GM23338 (cell line): ENCODE measurements at regions not wholly inside any gene's neighbourhood (a gene's known extent, or its start where the extent isn't known, plus 50 kb on each side); places are given as distances from the start of the nearest gene placed in this dataset.

Experiments used
- ATAC-seq: fragments of 200-7000 bp; cut with Tn5 transposase; 3 replicates; pipeline ENCODE4 v1.9.1; 2020
- DNase-seq: peaks from one replicate; pipeline ENCODE4 v3.0.0-alpha.2; 2015; ENCODE audit warnings: low spot score
- H2AFZ ChIP-seq: fragments of 200-600 bp; sonication (generic); 2 replicates; pipeline ENCODE4 v1.8.0; 2016; ENCODE audit warnings: antibody characterized with exemption, mild to moderate bottlenecking, moderate library complexity
- H3F3A ChIP-seq: fragments of 200-600 bp; sonication (generic); replicated peaks from 2 replicates; pipeline ENCODE4 v1.8.0; 2017; ENCODE audit warnings: antibody characterized with exemption, mixed run types, low read depth
- H3K27ac ChIP-seq: fragments of 200-600 bp; sonication (generic); 2 replicates; pipeline ENCODE4 v1.6.1; 2016; ENCODE audit warnings: low read depth
- H3K27me3 ChIP-seq: fragments of 200-600 bp; sonication (generic); 2 replicates; pipeline ENCODE4 v1.8.0; 2016; ENCODE audit warnings: mild to moderate bottlenecking, mixed run types, moderate library complexity; ENCODE audit not compliant: insufficient read depth
- H3K36me3 ChIP-seq: fragments of 200-600 bp; sonication (generic); 2 replicates; pipeline ENCODE4 v1.8.0; 2016; ENCODE audit warnings: mild to moderate bottlenecking; ENCODE audit not compliant: insufficient read depth
- H3K4me1 ChIP-seq: fragments of 200-600 bp; sonication (generic); 2 replicates; pipeline ENCODE4 v1.8.0; 2016; ENCODE audit warnings: mild to moderate bottlenecking, moderate library complexity; ENCODE audit not compliant: insufficient read depth
- H3K4me2 ChIP-seq: fragments of 200-600 bp; sonication (generic); 2 replicates; pipeline ENCODE4 v1.7.1; 2017; ENCODE audit warnings: mixed run types
- H3K4me3 ChIP-seq: fragments of 200-600 bp; sonication (generic); 2 replicates; pipeline ENCODE4 v1.6.1; 2016; ENCODE audit warnings: mixed run types
- H3K79me2 ChIP-seq: fragments of 200-600 bp; sonication (generic); replicated peaks from 2 replicates; pipeline ENCODE4 v1.8.0; 2017; ENCODE audit warnings: mild to moderate bottlenecking; ENCODE audit not compliant: insufficient read depth
- H3K9me2 ChIP-seq: fragments of 200-600 bp; sonication (generic); 2 replicates; pipeline ENCODE4 v1.8.0; 2017; ENCODE audit not compliant: insufficient read depth
- H4K20me1 ChIP-seq: fragments of 200-600 bp; sonication (generic); replicated peaks from 2 replicates; pipeline ENCODE4 v1.8.0; 2017; ENCODE audit warnings: mild to moderate bottlenecking; ENCODE audit not compliant: insufficient read depth
- H3K27ac Mint-ChIP-seq: 2 replicates; pipeline ENCODE4 v1.8.0; 2020; ENCODE audit warnings: inconsistent platforms, mild to moderate bottlenecking, moderate library complexity, mixed read lengths
- H3K27me3 Mint-ChIP-seq: 3 replicates; pipeline ENCODE4 v1.8.0; 2022; ENCODE audit warnings: low read depth, mild to moderate bottlenecking, moderate library complexity, mixed read lengths, inconsistent platforms; ENCODE audit not compliant: insufficient read depth, poor library complexity
- H3K36me3 Mint-ChIP-seq: 3 replicates; pipeline ENCODE4 v1.8.0; 2021; ENCODE audit warnings: low read depth, mild to moderate bottlenecking, inconsistent platforms, moderate library complexity, mixed read lengths
- H3K4me1 Mint-ChIP-seq: 3 replicates; pipeline ENCODE4 v1.8.0; 2020; ENCODE audit warnings: mild to moderate bottlenecking, inconsistent platforms, mixed read lengths
- H3K4me3 Mint-ChIP-seq: 3 replicates; pipeline ENCODE4 v1.8.0; 2021; ENCODE audit warnings: moderate library complexity, mild to moderate bottlenecking, inconsistent platforms, mixed read lengths
- H3K9me3 Mint-ChIP-seq: 3 replicates; pipeline ENCODE4 v1.8.0; 2020; ENCODE audit warnings: moderate library complexity, mild to moderate bottlenecking, inconsistent platforms, mixed read lengths
- CREB1 ChIP-seq: fragments of 250-450 bp; sonication (Bioruptor Pico); IDR thresholded peaks from 2 replicates; pipeline ENCODE4 v1.5.0; 2020; ENCODE audit warnings: low read depth, mild to moderate bottlenecking, moderate library complexity
- CTCF ChIP-seq, 2 experiments: fragments of 200-600 bp in 1 of 2; sonication (generic) in 1 of 2; conservative IDR thresholded peaks; 2 replicates each; pipeline versions ENCODE4 v1.5.1 to v1.6.1; 2016 to 2017; ENCODE audit warnings: antibody characterized with exemption in 2 of 2, low read depth in 2 of 2, mild to moderate bottlenecking in 2 of 2, moderate library complexity in 1 of 2
- ETS1 ChIP-seq: IDR thresholded peaks from 2 replicates; pipeline ENCODE4 v1.6.1; 2016; ENCODE audit warnings: antibody characterized with exemption
- EZH2 ChIP-seq: fragments of 200-600 bp; sonication (generic); IDR thresholded peaks from one replicate; pipeline ENCODE4 v1.8.0; 2017; ENCODE audit warnings: antibody characterized with exemption, mild to moderate bottlenecking, low read depth; ENCODE audit not compliant: unreplicated experiment
- EZH2phosphoT487 ChIP-seq: fragments of 200-600 bp; sonication (generic); IDR thresholded peaks from one replicate; pipeline ENCODE4 v1.8.1; 2018; ENCODE audit warnings: antibody characterized with exemption; ENCODE audit not compliant: unreplicated experiment
- JUNB ChIP-seq: IDR thresholded peaks from one replicate; pipeline ENCODE4 v1.6.1; 2016; ENCODE audit warnings: antibody characterized with exemption; ENCODE audit not compliant: unreplicated experiment
- NANOG ChIP-seq: IDR thresholded peaks from 2 replicates; pipeline ENCODE4 v1.6.1; 2016; ENCODE audit warnings: antibody characterized with exemption, borderline replicate concordance
- POLR2AphosphoS5 ChIP-seq: IDR thresholded peaks from 2 replicates; pipeline ENCODE4 v1.6.1; 2016; ENCODE audit warnings: antibody characterized with exemption, low read depth
- REST ChIP-seq: IDR thresholded peaks from one replicate; pipeline ENCODE4 v1.6.1; 2018; ENCODE audit warnings: antibody characterized with exemption; ENCODE audit not compliant: unreplicated experiment
- STAT1 ChIP-seq: IDR thresholded peaks from one replicate; pipeline ENCODE4 v1.6.1; 2016; ENCODE audit warnings: antibody characterized with exemption; ENCODE audit not compliant: unreplicated experiment
- ZNF331 ChIP-seq: fragments of 250-450 bp; sonication (Bioruptor Pico); IDR thresholded peaks from 2 replicates; pipeline ENCODE4 v1.5.0; 2020; ENCODE audit warnings: low read depth, mild to moderate bottlenecking, moderate library complexity

- Histone ChIP-seq H3K27me3 (no peaks in the 10 kb centered on the region), H3F3A (no peaks in the 10 kb centered on the region), H3K36me3 (no peaks in the 10 kb centered on the region), H3K4me3 (no peak overlapping the region), H3K79me2 (no peaks in the 10 kb centered on the region), H2AFZ (no peak overlapping the region), H3K27ac (no peak overlapping the region), H3K4me1 (no peaks in the 10 kb centered on the region), H3K9me2 (no peaks in the 10 kb centered on the region), H3K4me2 (no peak overlapping the region), H4K20me1 (no peaks in the 10 kb centered on the region)
- no peak overlapping the region for H3K27ac Mint-ChIP-seq
- H3K9me3 Mint-ChIP-seq = peaks cover 4% of the 10 kb centered on the region; the same call in 1 of the 3 replicates
- no peak for TF ChIP-seq POLR2AphosphoS5
- no peak for TF ChIP-seq EZH2phosphoT487
- TF ChIP-seq CREB1 = no peak
- TF ChIP-seq REST = no peak
- no peak for TF ChIP-seq CTCF (conservative IDR thresholded peaks at IDR 0.05; ENCODE audit: low read depth in 2 of 2)
- H3K4me1 Mint-ChIP-seq = no peaks in the 10 kb centered on the region
- no peaks in the 10 kb centered on the region for H3K27me3 Mint-ChIP-seq
- no peak for ATAC-seq
- no peaks in the 10 kb centered on the region for H3K36me3 Mint-ChIP-seq
- DNase-seq = no peak
- no peak overlapping the region for H3K4me3 Mint-ChIP-seq
Observed at GRCh38 chr2:220120041-220120440, 492.6 kb downstream of the SLC4A3 start.

GRCh38 chr2:220123751-220124150, 496.3 kb downstream of the SLC4A3 start:
- no peaks in the 10 kb centered on the region for H3K79me2 ChIP-seq
- H3K4me2 ChIP-seq = no peak overlapping the region
- no peaks in the 10 kb centered on the region for H3K27me3 ChIP-seq
- no peak overlapping the region for H3K4me3 ChIP-seq
- no peaks in the 10 kb centered on the region for H3K36me3 Mint-ChIP-seq
- H4K20me1 ChIP-seq = no peaks in the 10 kb centered on the region
- H3F3A ChIP-seq = no peaks in the 10 kb centered on the region
- TF ChIP-seq EZH2phosphoT487 = no peak
- no peak for TF ChIP-seq ZNF331 (CRISPR knock-in tag)
- TF ChIP-seq JUNB = no peak
- no peak for TF ChIP-seq CTCF (conservative IDR thresholded peaks at IDR 0.05; ENCODE audit: low read depth in 2 of 2)
- TF ChIP-seq POLR2AphosphoS5 = no peak
- TF ChIP-seq CREB1 = no peak
- no peak for TF ChIP-seq NANOG
- no peak for TF ChIP-seq EZH2
- TF ChIP-seq ETS1 = no peak
- TF ChIP-seq STAT1 = no peak
- no peak for TF ChIP-seq REST
- no peak for DNase-seq
- no peak overlapping the region for H3K27ac ChIP-seq
- H3K9me2 ChIP-seq = no peaks in the 10 kb centered on the region
- ATAC-seq = no peak
- H3K36me3 ChIP-seq = no peaks in the 10 kb centered on the region
- no peaks in the 10 kb centered on the region for H3K4me1 ChIP-seq
- H3K9me3 Mint-ChIP-seq = no peaks in the 10 kb centered on the region; the same call in 2 of the 3 replicates
- no peak overlapping the region for H3K27ac Mint-ChIP-seq
- H2AFZ ChIP-seq = no peak overlapping the region
- H3K4me1 Mint-ChIP-seq = no peaks in the 10 kb centered on the region
- H3K4me3 Mint-ChIP-seq = no peak overlapping the region
- H3K27me3 Mint-ChIP-seq = no peaks in the 10 kb centered on the region
